ENCODE measurements at regions not wholly inside any gene's neighbourhood (a gene's known extent, or its start where the extent isn't known, plus 50 kb on each side); places are given as distances from the start of the nearest gene placed in this dataset.

DNA sequence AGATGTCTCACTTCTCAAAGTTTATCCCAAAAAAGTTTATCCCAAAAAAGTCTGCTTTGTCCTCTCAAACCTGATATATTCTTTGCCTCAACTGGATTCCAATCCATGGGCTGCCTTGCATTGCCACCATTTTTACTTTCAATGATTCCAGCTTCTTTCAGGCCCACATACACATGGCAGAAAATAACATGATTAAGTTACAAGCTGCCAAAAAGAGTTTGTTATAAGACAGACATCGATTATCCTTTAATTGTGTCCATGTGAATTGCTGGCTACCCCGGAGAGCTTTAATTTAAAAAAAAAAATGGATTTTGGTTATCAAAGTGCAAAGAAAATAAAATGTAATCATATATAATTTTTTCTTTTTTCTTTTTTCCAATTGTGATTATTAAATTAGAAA is 819.6 kb upstream of the SORCS1 start:
- Histone ChIP-seq H3K27me3 (ENCODE audit: control insufficient read depth, insufficient read depth, low read length) (no peaks in the 10 kb centered on the region), H3K4me3 (ENCODE audit: low read depth, low read length) (no peak overlapping the region), H3K27ac (ENCODE audit: low read depth, low read length) (no peak overlapping the region), H3K9me3 (ENCODE audit: control insufficient read depth, insufficient read depth, low read length) (peaks cover 7% of the 10 kb centered on the region)
- TF ChIP-seq, protein P1, sequence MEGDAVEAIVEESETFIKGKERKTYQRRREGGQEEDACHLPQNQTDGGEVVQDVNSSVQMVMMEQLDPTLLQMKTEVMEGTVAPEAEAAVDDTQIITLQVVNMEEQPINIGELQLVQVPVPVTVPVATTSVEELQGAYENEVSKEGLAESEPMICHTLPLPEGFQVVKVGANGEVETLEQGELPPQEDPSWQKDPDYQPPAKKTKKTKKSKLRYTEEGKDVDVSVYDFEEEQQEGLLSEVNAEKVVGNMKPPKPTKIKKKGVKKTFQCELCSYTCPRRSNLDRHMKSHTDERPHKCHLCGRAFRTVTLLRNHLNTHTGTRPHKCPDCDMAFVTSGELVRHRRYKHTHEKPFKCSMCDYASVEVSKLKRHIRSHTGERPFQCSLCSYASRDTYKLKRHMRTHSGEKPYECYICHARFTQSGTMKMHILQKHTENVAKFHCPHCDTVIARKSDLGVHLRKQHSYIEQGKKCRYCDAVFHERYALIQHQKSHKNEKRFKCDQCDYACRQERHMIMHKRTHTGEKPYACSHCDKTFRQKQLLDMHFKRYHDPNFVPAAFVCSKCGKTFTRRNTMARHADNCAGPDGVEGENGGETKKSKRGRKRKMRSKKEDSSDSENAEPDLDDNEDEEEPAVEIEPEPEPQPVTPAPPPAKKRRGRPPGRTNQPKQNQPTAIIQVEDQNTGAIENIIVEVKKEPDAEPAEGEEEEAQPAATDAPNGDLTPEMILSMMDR (IDR thresholded peaks at IDR 0.05; ENCODE audit: low read depth, low read length), result no peak
- ChIA-PET POLR2A (no interaction called here), CTCF (no interaction called here)
- no peak for DNase-seq (ENCODE audit: low read depth, low spot score)

GRCh38 chr10:107978455-107978854 is 813.9 kb upstream of the SORCS1 start:
- H3K9me3 ChIP-seq (ENCODE audit: control insufficient read depth, insufficient read depth, low read length), result peaks cover 10% of the 10 kb centered on the region
- no peaks in the 10 kb centered on the region for H3K27me3 ChIP-seq (ENCODE audit: control insufficient read depth, insufficient read depth, low read length)
- DNase-seq (ENCODE audit: low read depth, low spot score), result no peak
- ChIA-PET POLR2A (no interaction called here), CTCF (no interaction called here)
- H3K4me3 ChIP-seq (ENCODE audit: low read depth, low read length), result no peak overlapping the region
- TF ChIP-seq, protein P1 (IDR thresholded peaks at IDR 0.05; ENCODE audit: low read depth, low read length), result no peak
- no peak overlapping the region for H3K27ac ChIP-seq (ENCODE audit: low read depth, low read length)

DNA sequence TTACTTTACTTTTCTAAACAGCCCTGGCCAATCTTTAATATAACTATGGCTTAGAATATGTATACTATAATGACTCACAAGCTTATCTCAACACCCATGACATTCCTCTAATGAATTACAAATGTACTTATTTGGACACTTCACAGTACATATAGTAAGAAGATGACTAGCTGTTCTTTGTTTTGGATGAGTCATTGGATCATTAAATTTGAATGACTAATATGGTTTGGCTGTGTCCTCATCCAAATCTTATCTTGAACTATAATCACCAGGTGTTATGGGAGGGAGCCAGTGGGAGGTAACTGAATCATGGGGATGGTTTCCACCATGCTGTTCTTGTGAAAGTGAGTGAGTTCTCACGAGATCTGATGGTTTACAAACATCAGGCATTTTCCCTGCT is 807.5 kb upstream of the SORCS1 start:
- POLR2A ChIA-PET, result no interaction called here
- CTCF ChIA-PET, result no interaction called here
- no peak for DNase-seq (ENCODE audit: low read depth, low spot score)
- Histone ChIP-seq H3K9me3 (ENCODE audit: control insufficient read depth, insufficient read depth, low read length) (peaks cover 16% of the 10 kb centered on the region), H3K27me3 (ENCODE audit: control insufficient read depth, insufficient read depth, low read length) (no peaks in the 10 kb centered on the region), H3K27ac (ENCODE audit: low read depth, low read length) (no peak overlapping the region), H3K4me3 (ENCODE audit: low read depth, low read length) (no peak overlapping the region)
- TF ChIP-seq, protein P1 (IDR thresholded peaks at IDR 0.05; ENCODE audit: low read depth, low read length), result no peak

DNA sequence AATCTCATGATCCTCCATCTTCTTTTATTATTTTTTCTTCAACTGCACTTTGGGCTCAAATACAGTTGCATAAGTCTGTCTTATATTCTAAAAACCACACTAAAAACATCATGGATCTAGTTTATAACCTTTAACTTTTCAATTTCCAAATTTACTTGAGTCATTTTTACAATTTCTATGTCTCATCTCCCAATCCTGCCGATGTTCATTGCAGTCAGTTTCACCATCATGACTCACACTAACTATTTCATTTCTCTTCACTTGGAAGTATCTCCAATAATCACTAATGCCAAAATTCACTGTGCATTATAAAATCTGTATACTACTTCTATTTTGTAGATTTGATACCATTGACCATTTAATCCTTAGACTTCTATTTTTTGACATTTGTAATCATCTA is 806.9 kb upstream of the SORCS1 start:
- DNase-seq (ENCODE audit: low read depth, low spot score), result no peak
- no peak overlapping the region for H3K27ac ChIP-seq (ENCODE audit: low read depth, low read length)
- POLR2A ChIA-PET, result no interaction called here
- TF ChIP-seq, protein P1 (IDR thresholded peaks at IDR 0.05; ENCODE audit: low read depth, low read length), result no peak
- CTCF ChIA-PET, result no interaction called here
- no peak overlapping the region for H3K4me3 ChIP-seq (ENCODE audit: low read depth, low read length)
- peaks cover 16% of the 10 kb centered on the region for H3K9me3 ChIP-seq (ENCODE audit: control insufficient read depth, insufficient read depth, low read length)
- no peaks in the 10 kb centered on the region for H3K27me3 ChIP-seq (ENCODE audit: control insufficient read depth, insufficient read depth, low read length)

DNA sequence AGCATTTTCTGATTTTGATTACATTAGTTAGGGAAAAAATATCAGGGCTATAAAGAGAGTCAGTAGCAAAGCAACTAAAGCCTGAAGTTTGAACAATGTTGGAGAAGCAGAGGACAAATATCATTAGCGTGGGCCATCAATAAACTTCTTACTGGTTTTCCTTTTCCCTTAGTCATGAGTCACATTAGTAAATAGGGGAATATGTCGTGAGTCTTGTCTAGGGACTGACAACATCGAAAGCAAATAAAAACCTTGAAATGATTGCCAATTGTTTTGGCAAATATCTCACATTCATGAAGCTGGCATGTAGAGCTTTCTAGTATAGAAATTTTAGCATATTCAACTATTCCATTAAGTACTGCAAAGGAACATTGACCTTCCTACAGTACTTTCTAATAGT is 806.0 kb upstream of the SORCS1 start:
- DNase-seq (ENCODE audit: low read depth, low spot score), result no peak
- CTCF ChIA-PET, result no interaction called here
- no peak overlapping the region for H3K27ac ChIP-seq (ENCODE audit: low read depth, low read length)

More for the DNA sequence above, 806.0 kb upstream of the SORCS1 start:
- TF ChIP-seq, protein P1 (IDR thresholded peaks at IDR 0.05; ENCODE audit: low read depth, low read length), result no peak
- POLR2A ChIA-PET, result no interaction called here
- no peak overlapping the region for H3K4me3 ChIP-seq (ENCODE audit: low read depth, low read length)
- H3K9me3 ChIP-seq (ENCODE audit: control insufficient read depth, insufficient read depth, low read length), result peaks cover 16% of the 10 kb centered on the region
- no peaks in the 10 kb centered on the region for H3K27me3 ChIP-seq (ENCODE audit: control insufficient read depth, insufficient read depth, low read length)
